Smooth muscle cell (in vitro differentiated cells): ENCODE measurements at regions not wholly inside any gene's neighbourhood (a gene's known extent, or its start where the extent isn't known, plus 50 kb on each side); places are given as distances from the start of the nearest gene placed in this dataset.

Source experiments
- DNase-seq: peaks from one replicate; lab custom pipeline; 2025; ENCODE audit not compliant: unreplicated experiment; lab: John Stamatoyannopoulos, UW
- H2AFZ ChIP-seq: fragments of 200-600 bp; sonication (generic); 2 replicates; pipeline ENCODE4 v1.6.0; 2016; ENCODE audit warnings: antibody characterized with exemption, low read depth, mild to moderate bottlenecking
- H3F3A ChIP-seq: fragments of 200-600 bp; sonication (generic); 2 replicates; pipeline ENCODE4 v1.6.0; 2017; ENCODE audit warnings: antibody characterized with exemption, low read depth
- H3K27ac ChIP-seq: fragments of 200-600 bp; sonication (generic); 2 replicates; pipeline ENCODE4 v1.5.1; 2016; ENCODE audit warnings: low read depth, mild to moderate bottlenecking
- H3K27me3 ChIP-seq: fragments of 200-600 bp; sonication (generic); 2 replicates; pipeline ENCODE4 v1.6.1; 2016; ENCODE audit warnings: low read depth, mild to moderate bottlenecking
- H3K36me3 ChIP-seq: fragments of 200-600 bp; sonication (generic); 2 replicates; pipeline ENCODE4 v1.5.1; 2016; ENCODE audit warnings: low read depth
- H3K4me1 ChIP-seq: fragments of 200-600 bp; sonication (generic); 2 replicates; pipeline ENCODE4 v1.5.1; 2016; ENCODE audit warnings: low read depth
- H3K4me2 ChIP-seq: fragments of 200-600 bp; sonication (generic); 2 replicates; pipeline ENCODE4 v1.6.0; 2016; ENCODE audit warnings: mild to moderate bottlenecking
- H3K4me3 ChIP-seq: fragments of 200-600 bp; sonication (generic); 2 replicates; pipeline ENCODE4 v1.5.1; 2016; ENCODE audit warnings: mild to moderate bottlenecking
- H3K79me2 ChIP-seq: fragments of 200-600 bp; sonication (generic); 2 replicates; pipeline ENCODE4 v1.6.0; 2016; ENCODE audit warnings: low read depth, mild to moderate bottlenecking
- H3K9ac ChIP-seq: fragments of 200-600 bp; sonication (generic); 2 replicates; pipeline ENCODE4 v1.6.0; 2016; ENCODE audit warnings: low read depth
- H3K9me3 ChIP-seq: fragments of 200-600 bp; sonication (generic); replicated peaks from 2 replicates; pipeline ENCODE4 v1.5.1; 2016; ENCODE audit warnings: low read depth
- H4K20me1 ChIP-seq: fragments of 200-600 bp; sonication (generic); 2 replicates; pipeline ENCODE4 v1.6.0; 2016; ENCODE audit warnings: low read depth
- WGBS: methylation state at CpG from one replicate; pipeline ENCODE4 v1.1.7; 2016; ENCODE audit warnings: low lambda C conversion rate; 5-methylcytosine and 5-hydroxymethylcytosine counted together
- TF ChIP-seq, protein P1 (sequence below): fragments of 200-600 bp; sonication (generic); IDR thresholded peaks from 2 replicates; pipeline ENCODE4 v1.5.1; 2017; ENCODE audit warnings: borderline replicate concordance, mild to moderate bottlenecking, antibody characterized with exemption; ENCODE audit not compliant: insufficient read depth, poor library complexity, severe bottlenecking

GRCh38 chrX:110863883-110864282, 68.3 kb upstream of the CHRDL1 start:
- Histone ChIP-seq H3K36me3 (no peaks in the 10 kb centered on the region), H3F3A (no peaks in the 10 kb centered on the region), H3K4me2 (no peak overlapping the region), H4K20me1 (no peaks in the 10 kb centered on the region), H3K9me3 (peaks cover 4% of the 10 kb centered on the region), H3K27me3 (no peaks in the 10 kb centered on the region), H3K79me2 (no peaks in the 10 kb centered on the region), H3K9ac (no peak overlapping the region), H3K4me3 (no peak overlapping the region), H3K4me1 (no peaks in the 10 kb centered on the region), H3K27ac (no peak overlapping the region), H2AFZ (no peak overlapping the region)
- no peak for DNase-seq
- WGBS: 77% methylated on average over 1 of the region's 1 CpG
- TF ChIP-seq, protein P1, sequence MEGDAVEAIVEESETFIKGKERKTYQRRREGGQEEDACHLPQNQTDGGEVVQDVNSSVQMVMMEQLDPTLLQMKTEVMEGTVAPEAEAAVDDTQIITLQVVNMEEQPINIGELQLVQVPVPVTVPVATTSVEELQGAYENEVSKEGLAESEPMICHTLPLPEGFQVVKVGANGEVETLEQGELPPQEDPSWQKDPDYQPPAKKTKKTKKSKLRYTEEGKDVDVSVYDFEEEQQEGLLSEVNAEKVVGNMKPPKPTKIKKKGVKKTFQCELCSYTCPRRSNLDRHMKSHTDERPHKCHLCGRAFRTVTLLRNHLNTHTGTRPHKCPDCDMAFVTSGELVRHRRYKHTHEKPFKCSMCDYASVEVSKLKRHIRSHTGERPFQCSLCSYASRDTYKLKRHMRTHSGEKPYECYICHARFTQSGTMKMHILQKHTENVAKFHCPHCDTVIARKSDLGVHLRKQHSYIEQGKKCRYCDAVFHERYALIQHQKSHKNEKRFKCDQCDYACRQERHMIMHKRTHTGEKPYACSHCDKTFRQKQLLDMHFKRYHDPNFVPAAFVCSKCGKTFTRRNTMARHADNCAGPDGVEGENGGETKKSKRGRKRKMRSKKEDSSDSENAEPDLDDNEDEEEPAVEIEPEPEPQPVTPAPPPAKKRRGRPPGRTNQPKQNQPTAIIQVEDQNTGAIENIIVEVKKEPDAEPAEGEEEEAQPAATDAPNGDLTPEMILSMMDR: no peak

- Histone ChIP-seq H3K36me3 (no peaks in the 10 kb centered on the region), H3K9ac (no peak overlapping the region), H4K20me1 (no peaks in the 10 kb centered on the region), H3K4me1 (no peaks in the 10 kb centered on the region), H3K4me3 (no peak overlapping the region), H3F3A (no peaks in the 10 kb centered on the region), H3K79me2 (no peaks in the 10 kb centered on the region), H3K9me3 (no peaks in the 10 kb centered on the region), H3K27me3 (no peaks in the 10 kb centered on the region), H3K27ac (no peak overlapping the region), H2AFZ (no peak overlapping the region), H3K4me2 (no peak overlapping the region)
- TF ChIP-seq, protein P1: no peak
- no peak for DNase-seq
- 75% methylated on average over 2 of the region's 2 CpGs for WGBS
Measured at GRCh38 chrX:110858565-110858964, 62.9 kb upstream of the CHRDL1 start.

GRCh38 chrX:110853610-110854009, 58.0 kb upstream of the CHRDL1 start:
- no peaks in the 10 kb centered on the region for H3K79me2 ChIP-seq
- H3K27me3 ChIP-seq: no peaks in the 10 kb centered on the region
- no peak for DNase-seq
- H3F3A ChIP-seq: no peaks in the 10 kb centered on the region
- H3K4me1 ChIP-seq: no peaks in the 10 kb centered on the region
- no peak overlapping the region for H2AFZ ChIP-seq
- H3K9ac ChIP-seq: no peak overlapping the region
- no peak overlapping the region for H3K4me3 ChIP-seq
- H3K36me3 ChIP-seq: no peaks in the 10 kb centered on the region
- H3K4me2 ChIP-seq: no peak overlapping the region
- H3K9me3 ChIP-seq: no peaks in the 10 kb centered on the region
- TF ChIP-seq, protein P1: no peak
- H3K27ac ChIP-seq: no peak overlapping the region
- 63% methylated on average over 7 of the region's 7 CpGs for WGBS
- no peaks in the 10 kb centered on the region for H4K20me1 ChIP-seq

DNA sequence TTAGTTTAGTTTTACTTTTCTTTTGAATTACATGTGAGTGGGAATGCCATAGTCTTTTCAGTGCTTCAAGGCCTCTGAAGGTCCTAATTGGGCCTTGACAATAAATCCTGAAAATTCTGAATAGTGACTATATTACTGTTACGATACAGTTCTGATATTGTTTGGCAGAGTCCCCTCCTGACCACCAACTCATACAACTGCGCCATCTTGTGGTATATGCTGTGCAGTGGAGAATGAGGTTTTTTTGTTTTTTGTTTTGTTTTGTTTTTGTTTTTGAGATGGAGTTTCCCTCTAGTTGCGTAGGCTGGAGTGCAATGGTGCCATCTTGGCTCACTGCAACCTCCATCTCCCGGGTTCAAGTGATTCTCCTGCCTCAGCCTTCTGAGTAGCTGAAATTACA, 56.6 kb upstream of the CHRDL1 start:
- TF ChIP-seq, protein P1: peak; percentile 55
- Histone ChIP-seq H3K27me3 (no peaks in the 10 kb centered on the region), H4K20me1 (no peaks in the 10 kb centered on the region), H3K4me3 (no peak overlapping the region), H3K36me3 (no peaks in the 10 kb centered on the region), H3K9ac (no peak overlapping the region), H3K27ac (no peak overlapping the region), H3F3A (no peaks in the 10 kb centered on the region), H3K79me2 (no peaks in the 10 kb centered on the region), H3K9me3 (no peaks in the 10 kb centered on the region), H3K4me1 (no peaks in the 10 kb centered on the region), H2AFZ (no peak overlapping the region), H3K4me2 (no peak overlapping the region)
- 63% methylated on average over 4 of the region's 4 CpGs for WGBS
- DNase-seq: no peak
